ENCODE measurements at regions not wholly inside any gene's neighbourhood (a gene's known extent, or its start where the extent isn't known, plus 50 kb on each side); places are given as distances from the start of the nearest gene placed in this dataset.

DNA sequence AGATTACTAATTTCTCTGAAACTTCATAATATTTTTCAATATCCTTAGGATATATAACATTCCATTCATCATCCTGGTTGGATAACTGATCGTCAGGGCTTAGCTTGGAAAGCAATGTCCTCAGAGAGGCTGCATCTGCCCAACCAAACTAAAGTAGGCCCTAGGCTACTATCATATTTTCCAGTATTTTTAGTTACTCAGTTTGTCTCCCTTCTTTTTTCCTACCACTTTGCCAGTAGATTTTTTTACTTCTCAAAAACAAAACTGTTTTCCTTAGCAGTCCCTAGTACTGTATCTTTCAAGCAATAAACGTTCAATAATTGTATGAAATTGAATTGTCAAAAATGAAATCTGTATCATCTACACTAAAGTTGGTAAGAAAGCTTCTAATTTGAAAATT lies 452.0 kb downstream of the TFEC start:
- Histone ChIP-seq H3K4me3 (ENCODE audit: low read depth, low read length, poor library complexity, severe bottlenecking) (no peak overlapping the region), H3K36me3 (ENCODE audit: insufficient read depth, low read length) (no peaks in the 10 kb centered on the region), H3K79me2 (ENCODE audit: insufficient read depth, low read length) (no peaks in the 10 kb centered on the region), H3F3A (ENCODE audit: insufficient read depth, low read length) (no peaks in the 10 kb centered on the region), H3K27me3 (ENCODE audit: insufficient read depth, low read length) (no peaks in the 10 kb centered on the region), H3K9me2 (ENCODE audit: low read depth, low read length) (no peaks in the 10 kb centered on the region), H3K9ac (ENCODE audit: low read length) (no peak overlapping the region), H2AFZ (ENCODE audit: low read length) (no peak overlapping the region), H3K4me1 (ENCODE audit: insufficient read depth, low read length, severe bottlenecking) (no peaks in the 10 kb centered on the region), H3K9me3 (ENCODE audit: low read length) (no peaks in the 10 kb centered on the region), H3K4me2 (ENCODE audit: low read length) (no peak overlapping the region), H3K27ac (ENCODE audit: low read depth, low read length, poor library complexity, severe bottlenecking) (no peak overlapping the region), H4K20me1 (ENCODE audit: insufficient read depth, low read length) (no peaks in the 10 kb centered on the region)
- TF ChIP-seq, protein P1, sequence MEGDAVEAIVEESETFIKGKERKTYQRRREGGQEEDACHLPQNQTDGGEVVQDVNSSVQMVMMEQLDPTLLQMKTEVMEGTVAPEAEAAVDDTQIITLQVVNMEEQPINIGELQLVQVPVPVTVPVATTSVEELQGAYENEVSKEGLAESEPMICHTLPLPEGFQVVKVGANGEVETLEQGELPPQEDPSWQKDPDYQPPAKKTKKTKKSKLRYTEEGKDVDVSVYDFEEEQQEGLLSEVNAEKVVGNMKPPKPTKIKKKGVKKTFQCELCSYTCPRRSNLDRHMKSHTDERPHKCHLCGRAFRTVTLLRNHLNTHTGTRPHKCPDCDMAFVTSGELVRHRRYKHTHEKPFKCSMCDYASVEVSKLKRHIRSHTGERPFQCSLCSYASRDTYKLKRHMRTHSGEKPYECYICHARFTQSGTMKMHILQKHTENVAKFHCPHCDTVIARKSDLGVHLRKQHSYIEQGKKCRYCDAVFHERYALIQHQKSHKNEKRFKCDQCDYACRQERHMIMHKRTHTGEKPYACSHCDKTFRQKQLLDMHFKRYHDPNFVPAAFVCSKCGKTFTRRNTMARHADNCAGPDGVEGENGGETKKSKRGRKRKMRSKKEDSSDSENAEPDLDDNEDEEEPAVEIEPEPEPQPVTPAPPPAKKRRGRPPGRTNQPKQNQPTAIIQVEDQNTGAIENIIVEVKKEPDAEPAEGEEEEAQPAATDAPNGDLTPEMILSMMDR (IDR thresholded peaks at IDR 0.05; ENCODE audit: low read length), result no peak
- TF ChIP-seq EZH2 (IDR thresholded peaks at IDR 0.05; ENCODE audit: borderline replicate concordance, low read length), result no peak

DNA sequence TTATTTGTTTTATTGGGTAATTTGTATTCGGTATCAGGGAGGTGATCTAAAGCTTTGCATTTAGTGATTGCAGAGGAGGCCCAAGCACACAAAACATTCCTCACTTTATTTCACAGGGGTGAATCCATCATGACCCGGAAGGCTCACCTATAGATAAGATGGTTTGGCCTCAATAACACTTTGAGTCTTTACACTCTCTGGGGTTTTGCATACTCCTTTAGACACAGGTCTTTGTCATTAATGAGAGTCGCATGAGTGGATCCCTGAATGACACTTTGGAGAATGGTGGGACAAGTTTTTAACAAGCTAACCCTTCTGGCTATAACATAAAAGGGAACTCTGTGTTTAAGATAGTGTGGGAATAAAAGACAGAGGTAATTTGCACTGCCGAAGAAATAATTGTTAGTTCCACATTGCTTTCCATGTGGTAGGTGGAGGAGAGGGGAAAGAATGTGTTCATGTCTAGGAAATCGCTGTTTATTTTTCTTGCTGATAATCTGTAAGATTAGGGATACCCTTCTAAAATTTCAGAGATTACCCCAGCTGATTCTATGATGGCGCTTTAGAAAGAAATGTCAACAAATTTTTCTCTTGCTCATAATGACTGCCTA lies 455.8 kb downstream of the TFEC start:
- no peaks in the 10 kb centered on the region for H3K27me3 ChIP-seq (ENCODE audit: insufficient read depth, low read length)
- H2AFZ ChIP-seq (ENCODE audit: low read length), result no peak overlapping the region

DNA sequence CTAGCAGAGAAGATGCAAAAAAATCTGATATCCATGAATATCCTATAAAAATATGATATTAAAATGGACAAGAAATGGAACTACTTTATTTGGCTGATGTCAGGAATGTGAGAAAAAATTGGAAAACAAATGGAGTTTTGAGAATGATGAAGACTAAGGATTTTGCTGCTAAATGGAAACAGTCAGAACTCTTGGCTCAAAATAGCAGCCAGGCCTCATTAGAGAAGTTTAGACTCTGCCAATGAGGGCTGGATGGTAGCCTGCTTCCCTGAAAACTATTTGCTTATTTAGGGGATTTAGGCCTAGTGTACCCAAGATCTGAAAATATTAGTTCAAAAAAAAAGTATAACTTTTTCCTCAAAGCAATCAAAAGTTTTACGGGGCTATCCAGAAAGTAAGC lies 458.5 kb downstream of the TFEC start:
- no peaks in the 10 kb centered on the region for H4K20me1 ChIP-seq (ENCODE audit: insufficient read depth, low read length)
- no peaks in the 10 kb centered on the region for H3K9me2 ChIP-seq (ENCODE audit: low read depth, low read length)
- H3F3A ChIP-seq (ENCODE audit: insufficient read depth, low read length), result no peaks in the 10 kb centered on the region
- H3K9ac ChIP-seq (ENCODE audit: low read length), result no peak overlapping the region
- TF ChIP-seq, protein P1 (IDR thresholded peaks at IDR 0.05; ENCODE audit: low read length), result no peak
- TF ChIP-seq EZH2 (IDR thresholded peaks at IDR 0.05; ENCODE audit: borderline replicate concordance, low read length), result no peak
- no peaks in the 10 kb centered on the region for H3K4me1 ChIP-seq (ENCODE audit: insufficient read depth, low read length, severe bottlenecking)
- H3K27me3 ChIP-seq (ENCODE audit: insufficient read depth, low read length), result no peaks in the 10 kb centered on the region
- no peaks in the 10 kb centered on the region for H3K79me2 ChIP-seq (ENCODE audit: insufficient read depth, low read length)
- H3K27ac ChIP-seq (ENCODE audit: low read depth, low read length, poor library complexity, severe bottlenecking), result no peak overlapping the region
- no peaks in the 10 kb centered on the region for H3K36me3 ChIP-seq (ENCODE audit: insufficient read depth, low read length)
- H3K4me2 ChIP-seq (ENCODE audit: low read length), result no peak overlapping the region
- no peak overlapping the region for H3K4me3 ChIP-seq (ENCODE audit: low read depth, low read length, poor library complexity, severe bottlenecking)
- H3K9me3 ChIP-seq (ENCODE audit: low read length), result no peaks in the 10 kb centered on the region
- no peak overlapping the region for H2AFZ ChIP-seq (ENCODE audit: low read length)

More for the DNA sequence above, 455.8 kb downstream of the TFEC start:
- TF ChIP-seq EZH2 (IDR thresholded peaks at IDR 0.05; ENCODE audit: borderline replicate concordance, low read length), result no peak
- TF ChIP-seq, protein P1 (IDR thresholded peaks at IDR 0.05; ENCODE audit: low read length), result no peak
- Histone ChIP-seq H3K9me3 (ENCODE audit: low read length) (no peaks in the 10 kb centered on the region), H4K20me1 (ENCODE audit: insufficient read depth, low read length) (no peaks in the 10 kb centered on the region), H3K4me2 (ENCODE audit: low read length) (no peak overlapping the region), H3K27ac (ENCODE audit: low read depth, low read length, poor library complexity, severe bottlenecking) (no peak overlapping the region), H3K4me1 (ENCODE audit: insufficient read depth, low read length, severe bottlenecking) (no peaks in the 10 kb centered on the region), H3K4me3 (ENCODE audit: low read depth, low read length, poor library complexity, severe bottlenecking) (no peak overlapping the region), H3K79me2 (ENCODE audit: insufficient read depth, low read length) (no peaks in the 10 kb centered on the region), H3F3A (ENCODE audit: insufficient read depth, low read length) (no peaks in the 10 kb centered on the region), H3K9ac (ENCODE audit: low read length) (no peak overlapping the region), H3K9me2 (ENCODE audit: low read depth, low read length) (no peaks in the 10 kb centered on the region), H3K36me3 (ENCODE audit: insufficient read depth, low read length) (no peaks in the 10 kb centered on the region)

All from OCI-LY1 (cell line).